Gastroesophageal sphincter (tissue), 4 donors: ENCODE measurements at regions not wholly inside any gene's neighbourhood (a gene's known extent, or its start where the extent isn't known, plus 50 kb on each side); places are given as distances from the start of the nearest gene placed in this dataset.

ENCODE experiments used
- ATAC-seq: fragments of 150-250 bp; one replicate; pipeline ENCODE4 v1.9.1; 2016; ENCODE audit warnings: mild to moderate bottlenecking, moderate library complexity
- H3K27ac ChIP-seq, 4 donors: fragments of 200-600 bp; sonication (generic) in 3 of 4; 1 replicate in 3 of 4; 2 replicates in 1 of 4; pipeline ENCODE4 v1.5.1; 2016 to 2019
- H3K27me3 ChIP-seq: fragments of 200-600 bp; sonication (generic); one replicate; pipeline ENCODE4 v1.5.1; 2019
- H3K36me3 ChIP-seq, 2 donors: fragments of 200-600 bp; sonication (generic); one replicate each; pipeline ENCODE4 v1.5.1; 2019; ENCODE audit warnings: control low read depth in 1 of 2
- H3K4me1 ChIP-seq, 3 donors: fragments of 200-600 bp; sonication (generic); 1 replicate in 2 of 3; 2 replicates in 1 of 3; pipeline ENCODE4 v1.5.1; 2016 to 2019; ENCODE audit warnings: control low read depth in 2 of 3
- H3K4me3 ChIP-seq, 2 donors: fragments of 200-600 bp; sonication (generic); one replicate each; pipeline ENCODE4 v1.5.1; 2019; ENCODE audit warnings: mild to moderate bottlenecking in 1 of 2, moderate library complexity in 1 of 2
- H3K9me3 ChIP-seq, 3 donors: fragments of 200-600 bp; sonication (generic); one replicate each; pipeline ENCODE4 v1.5.1; 2017 to 2019; ENCODE audit warnings: control low read depth in 2 of 3
- CTCF ChIP-seq, 4 experiments: fragments of 200-600 bp in 2 of 4; fragments of 450-650 bp in 2 of 4; sonication (generic) in 1 of 4; IDR thresholded peaks; one replicate each; pipeline ENCODE4 v1.5.1; 2017 to 2019; ENCODE audit warnings: antibody characterized with exemption in 4 of 4, mild to moderate bottlenecking in 2 of 4, moderate library complexity in 2 of 4
- EP300 ChIP-seq: sonication (generic); formaldehyde crosslinking; IDR thresholded peaks from one replicate; pipeline ENCODE4 v1.6.1; 2017; ENCODE audit warnings: antibody characterized with exemption, mild to moderate bottlenecking
- POLR2A ChIP-seq, 2 donors: fragments of 450-650 bp; IDR thresholded peaks; one replicate each; pipeline ENCODE4 v1.6.1; 2017; ENCODE audit warnings: antibody characterized with exemption in 2 of 2, mild to moderate bottlenecking in 2 of 2, moderate library complexity in 1 of 2
- POLR2AphosphoS5 ChIP-seq: sonication (generic); formaldehyde crosslinking; IDR thresholded peaks from one replicate; pipeline ENCODE4 v1.6.1; 2017; ENCODE audit warnings: antibody characterized with exemption
- WGBS, 2 donors: methylation state at CpG; one replicate each; pipeline ENCODE4 v1.1.5; 2018; ENCODE audit warnings: low coverage in 1 of 2; 5-methylcytosine and 5-hydroxymethylcytosine counted together

GRCh38 chr15:70154718-70155347, 57.1 kb upstream of the TLE3 start:
- Histone ChIP-seq H3K36me3 (no peaks in the 10 kb centered on the region), H3K4me1 (peaks cover 0 to 48% (median 14%) of the 10 kb centered on the region in 3 donors), H3K9me3 (no peaks in the 10 kb centered on the region), H3K27me3 (no peaks in the 10 kb centered on the region), H3K27ac (no peak overlapping the region), H3K4me3 (no peak overlapping the region)
- WGBS, 2 donors = 68 to 74% methylated on average over 6 to 7 of the region's 12 CpGs
- no peak for ATAC-seq
- TF ChIP-seq POLR2AphosphoS5 (no peak), POLR2A (IDR thresholded peaks at IDR 0.05) (no peak), CTCF (IDR thresholded peaks at IDR 0.05) (no peak), EP300 (no peak)

GRCh38 chr15:70153921-70154717, 56.4 kb upstream of the TLE3 start:
- Histone ChIP-seq H3K4me1 (peaks cover 0 to 46% (median 14%) of the 10 kb centered on the region in 3 donors), H3K36me3 (no peaks in the 10 kb centered on the region), H3K9me3 (no peaks in the 10 kb centered on the region), H3K4me3 (no peak overlapping the region), H3K27me3 (no peaks in the 10 kb centered on the region), H3K27ac (no peak overlapping the region)
- peak; percentile 14 for ATAC-seq
- no peak for TF ChIP-seq POLR2A (IDR thresholded peaks at IDR 0.05)
- peak; percentile 11 for TF ChIP-seq POLR2AphosphoS5
- 23 to 41% methylated on average over 10 to 11 of the region's 27 CpGs for WGBS, 2 donors

GRCh38 chr15:70152070-70152480, 54.4 kb upstream of the TLE3 start:
- no peak for ATAC-seq
- Histone ChIP-seq H3K9me3 (no peaks in the 10 kb centered on the region), H3K4me3 (no peak overlapping the region), H3K36me3 (no peaks in the 10 kb centered on the region), H3K27me3 (no peaks in the 10 kb centered on the region), H3K27ac (no peak overlapping the region), H3K4me1 (peaks cover 0 to 52% (median 14%) of the 10 kb centered on the region in 3 donors)
- no peak for TF ChIP-seq POLR2A (IDR thresholded peaks at IDR 0.05)
- no peak for TF ChIP-seq EP300
- no peak for TF ChIP-seq CTCF (IDR thresholded peaks at IDR 0.05)
- TF ChIP-seq POLR2AphosphoS5 = no peak
- no CpG with 5 or more reads among the region's 3 CpGs for WGBS, 2 donors

GRCh38 chr15:70151462-70151861, 53.7 kb upstream of the TLE3 start:
- Histone ChIP-seq H3K9me3 (no peaks in the 10 kb centered on the region), H3K4me3 (no peak overlapping the region), H3K27me3 (no peaks in the 10 kb centered on the region), H3K27ac (no peak overlapping the region), H3K4me1 (peaks cover 0 to 46% (median 9%) of the 10 kb centered on the region in 3 donors), H3K36me3 (no peaks in the 10 kb centered on the region)
- TF ChIP-seq POLR2AphosphoS5 (no peak), POLR2A (IDR thresholded peaks at IDR 0.05) (no peak), CTCF (IDR thresholded peaks at IDR 0.05) (no peak), EP300 (no peak)
- ATAC-seq = no peak
- 76 to 79% methylated on average over 4 of the region's 4 CpGs for WGBS, 2 donors

- no peak for TF ChIP-seq POLR2A (IDR thresholded peaks at IDR 0.05)
- no peak for TF ChIP-seq CTCF (IDR thresholded peaks at IDR 0.05)
- no peak for TF ChIP-seq POLR2AphosphoS5
- TF ChIP-seq EP300 = no peak
- Histone ChIP-seq H3K36me3 (no peaks in the 10 kb centered on the region), H3K4me3 (no peak overlapping the region), H3K9me3 (no peaks in the 10 kb centered on the region), H3K27me3 (no peaks in the 10 kb centered on the region), H3K27ac (no peak overlapping the region), H3K4me1 (peaks cover 0 to 41% (median 7%) of the 10 kb centered on the region in 3 donors)
- ATAC-seq = no peak
- WGBS, 2 donors = 89 to 93% methylated on average over 2 of the region's 2 CpGs
Observed at GRCh38 chr15:70151003-70151402, 53.3 kb upstream of the TLE3 start.
